ENCODE measurements at regions not wholly inside any gene's neighbourhood (a gene's known extent, or its start where the extent isn't known, plus 50 kb on each side); places are given as distances from the start of the nearest gene placed in this dataset.
"Not testable (repeated sequence)": the region's sequence is repeated elsewhere in the genome, so short reads cannot be mapped to it uniquely, and the experiment has no call there.

- intact Hi-C loops (cut with DNase I); ATAC-seq (ENCODE audit: poor library complexity); DNase-seq: not testable (repeated sequence)
Observed at GRCh38 chr13:90494849-90495248, 852.6 kb upstream of the MIR17HG start.

GRCh38 chr13:90498096-90498495 lies 849.4 kb upstream of the MIR17HG start:
- DNase-seq: no peak
- ATAC-seq (ENCODE audit: poor library complexity): no peak
- intact Hi-C loops (cut with DNase I): no loop called here

GRCh38 chr13:90498816-90499215 lies 848.7 kb upstream of the MIR17HG start:
- intact Hi-C loops (cut with DNase I): no loop called here
- DNase-seq (no peak), ATAC-seq (ENCODE audit: poor library complexity) (no peak)

GRCh38 chr13:90500569-90500968 lies 846.9 kb upstream of the MIR17HG start:
- intact Hi-C loops (cut with DNase I): no loop called here
- DNase-seq: no peak
- ATAC-seq (ENCODE audit: poor library complexity): peak; percentile 79

- DNase-seq (no peak), ATAC-seq (ENCODE audit: poor library complexity) (peak; percentile 93)
- intact Hi-C loops (cut with DNase I): no loop called here
Observed at GRCh38 chr13:90502153-90502552, 845.3 kb upstream of the MIR17HG start.

- ATAC-seq (ENCODE audit: poor library complexity): no peak
- intact Hi-C loops (cut with DNase I): no loop called here
- DNase-seq: no peak
Observed at GRCh38 chr13:90502762-90503161, 844.7 kb upstream of the MIR17HG start.

GRCh38 chr13:90510319-90510718 lies 837.2 kb upstream of the MIR17HG start:
- intact Hi-C loops (cut with DNase I): no loop called here
- DNase-seq (no peak), ATAC-seq (ENCODE audit: poor library complexity) (no peak)

- DNase-seq: no peak
- intact Hi-C loops (cut with DNase I): no loop called here
- ATAC-seq (ENCODE audit: poor library complexity): no peak
Observed at GRCh38 chr13:90511903-90512302, 835.6 kb upstream of the MIR17HG start.

GRCh38 chr13:90514712-90515111 lies 832.8 kb upstream of the MIR17HG start:
- ATAC-seq (ENCODE audit: poor library complexity); intact Hi-C loops (cut with DNase I); DNase-seq: not testable (repeated sequence)

- ATAC-seq (ENCODE audit: poor library complexity) (no peak), DNase-seq (no peak)
- intact Hi-C loops (cut with DNase I): no loop called here
Observed at GRCh38 chr13:90518417-90518816, 829.1 kb upstream of the MIR17HG start.

GRCh38 chr13:90519157-90519556 lies 828.3 kb upstream of the MIR17HG start:
- ATAC-seq (ENCODE audit: poor library complexity) (no peak), DNase-seq (no peak)
- intact Hi-C loops (cut with DNase I): no loop called here

- DNase-seq (no peak), ATAC-seq (ENCODE audit: poor library complexity) (no peak)
- intact Hi-C loops (cut with DNase I): no loop called here
Observed at GRCh38 chr13:90526711-90527110, 820.8 kb upstream of the MIR17HG start.

GRCh38 chr13:90531744-90532143 lies 815.7 kb upstream of the MIR17HG start:
- ATAC-seq (ENCODE audit: poor library complexity) (no peak), DNase-seq (no peak)
- intact Hi-C loops (cut with DNase I): no loop called here

GRCh38 chr13:90532861-90533492 lies 814.5 kb upstream of the MIR17HG start:
- ATAC-seq (ENCODE audit: poor library complexity) (no peak), DNase-seq (no peak)
- intact Hi-C loops (cut with DNase I): no loop called here

GRCh38 chr13:90533866-90534265 lies 813.6 kb upstream of the MIR17HG start:
- intact Hi-C loops (cut with DNase I): no loop called here
- no peak for ATAC-seq (ENCODE audit: poor library complexity)
- DNase-seq: no peak

- intact Hi-C loops (cut with DNase I): no loop called here
- ATAC-seq (ENCODE audit: poor library complexity): no peak
- no peak for DNase-seq
Observed at GRCh38 chr13:90534617-90535370, 812.7 kb upstream of the MIR17HG start.

GRCh38 chr13:90535421-90535820 lies 812.1 kb upstream of the MIR17HG start:
- DNase-seq (no peak), ATAC-seq (ENCODE audit: poor library complexity) (no peak)
- intact Hi-C loops (cut with DNase I): no loop called here

- DNase-seq (no peak), ATAC-seq (ENCODE audit: poor library complexity) (no peak)
- intact Hi-C loops (cut with DNase I): no loop called here
Observed at GRCh38 chr13:90538063-90538462, 809.4 kb upstream of the MIR17HG start.

- DNase-seq (no peak), ATAC-seq (ENCODE audit: poor library complexity) (no peak)
- intact Hi-C loops (cut with DNase I): no loop called here
Observed at GRCh38 chr13:90541346-90541745, 806.1 kb upstream of the MIR17HG start.

- DNase-seq (no peak), ATAC-seq (ENCODE audit: poor library complexity) (no peak)
- intact Hi-C loops (cut with DNase I): no loop called here
Observed at GRCh38 chr13:90542959-90543505, 804.5 kb upstream of the MIR17HG start.

Data from Right ventricle myocardium superior (tissue), 1 donor.